ENCODE measurements at regions not wholly inside any gene's neighbourhood (a gene's known extent, or its start where the extent isn't known, plus 50 kb on each side); places are given as distances from the start of the nearest gene placed in this dataset.
"Not testable (repeated sequence)": the region's sequence is repeated elsewhere in the genome, so short reads cannot be mapped to it uniquely, and the experiment has no call there.

DNA sequence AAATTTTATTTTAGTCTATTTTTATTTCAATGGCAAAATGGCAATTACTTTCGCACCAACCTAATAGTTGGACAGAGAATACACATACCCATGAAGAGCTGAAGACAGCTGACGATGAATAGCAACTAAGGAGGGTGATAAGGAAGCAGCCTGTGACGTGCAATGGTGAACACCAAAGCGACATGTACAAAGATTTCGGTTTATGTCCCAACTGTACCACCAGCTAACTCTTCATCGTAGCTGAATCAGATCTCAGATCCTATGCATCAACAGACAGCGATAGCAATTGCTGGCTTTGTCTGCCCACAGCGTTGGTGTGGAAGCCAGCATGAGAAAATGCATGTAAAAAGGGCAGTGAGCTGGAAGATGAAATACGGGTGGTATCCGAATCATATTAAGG, 130.6 kb upstream of the ANKH start:
- H3K27ac ChIP-seq: no peak overlapping the region
- H3K36me3 ChIP-seq: no peaks in the 10 kb centered on the region
- no peaks in the 10 kb centered on the region for H3K9me3 ChIP-seq
- WGBS, 2 donors: 91 to 94% methylated on average over 10 of the region's 10 CpGs
- ATAC-seq (ENCODE audit: low FRiP score in 2 of 2) (no peak), DNase-seq (no peak)
- H3K4me1 ChIP-seq: peaks cover 0 to 6% (median 0%) of the 10 kb centered on the region in 4 donors
- TF ChIP-seq POLR2A (IDR thresholded peaks at IDR 0.05): no peak
- TF ChIP-seq, protein P1, sequence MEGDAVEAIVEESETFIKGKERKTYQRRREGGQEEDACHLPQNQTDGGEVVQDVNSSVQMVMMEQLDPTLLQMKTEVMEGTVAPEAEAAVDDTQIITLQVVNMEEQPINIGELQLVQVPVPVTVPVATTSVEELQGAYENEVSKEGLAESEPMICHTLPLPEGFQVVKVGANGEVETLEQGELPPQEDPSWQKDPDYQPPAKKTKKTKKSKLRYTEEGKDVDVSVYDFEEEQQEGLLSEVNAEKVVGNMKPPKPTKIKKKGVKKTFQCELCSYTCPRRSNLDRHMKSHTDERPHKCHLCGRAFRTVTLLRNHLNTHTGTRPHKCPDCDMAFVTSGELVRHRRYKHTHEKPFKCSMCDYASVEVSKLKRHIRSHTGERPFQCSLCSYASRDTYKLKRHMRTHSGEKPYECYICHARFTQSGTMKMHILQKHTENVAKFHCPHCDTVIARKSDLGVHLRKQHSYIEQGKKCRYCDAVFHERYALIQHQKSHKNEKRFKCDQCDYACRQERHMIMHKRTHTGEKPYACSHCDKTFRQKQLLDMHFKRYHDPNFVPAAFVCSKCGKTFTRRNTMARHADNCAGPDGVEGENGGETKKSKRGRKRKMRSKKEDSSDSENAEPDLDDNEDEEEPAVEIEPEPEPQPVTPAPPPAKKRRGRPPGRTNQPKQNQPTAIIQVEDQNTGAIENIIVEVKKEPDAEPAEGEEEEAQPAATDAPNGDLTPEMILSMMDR (IDR thresholded peaks at IDR 0.05): no peak
- no peak for TF ChIP-seq POLR2AphosphoS5 (IDR thresholded peaks at IDR 0.05)
- no peak overlapping the region for H3K4me3 ChIP-seq
- H3K27me3 ChIP-seq: no peaks in the 10 kb centered on the region

- H3K27ac ChIP-seq: no peak overlapping the region
- ATAC-seq (ENCODE audit: low FRiP score in 2 of 2): no peak
- 83 to 84% methylated on average over 2 of the region's 2 CpGs for WGBS, 2 donors
- TF ChIP-seq POLR2A (IDR thresholded peaks at IDR 0.05) (no peak), POLR2AphosphoS5 (IDR thresholded peaks at IDR 0.05) (no peak), EP300 (IDR thresholded peaks at IDR 0.05) (no peak)
- TF ChIP-seq, protein P1 (IDR thresholded peaks at IDR 0.05): no peak
- H3K9me3 ChIP-seq: no peaks in the 10 kb centered on the region
- H3K4me1 ChIP-seq: peaks cover 0 to 6% (median 0%) of the 10 kb centered on the region in 4 donors
- no peak overlapping the region for H3K4me3 ChIP-seq
- H3K36me3 ChIP-seq: no peaks in the 10 kb centered on the region
- no peak for DNase-seq
- H3K27me3 ChIP-seq: no peaks in the 10 kb centered on the region
Observed at GRCh38 chr5:15001517-15001916, 129.9 kb upstream of the ANKH start.

- Histone ChIP-seq H3K9me3 (no peaks in the 10 kb centered on the region), H3K4me3 (no peak overlapping the region), H3K27me3 (no peaks in the 10 kb centered on the region), H3K27ac (no peak overlapping the region), H3K4me1 (no peaks in the 10 kb centered on the region), H3K36me3 (no peaks in the 10 kb centered on the region)
- no peak for TF ChIP-seq POLR2AphosphoS5 (IDR thresholded peaks at IDR 0.05)
- TF ChIP-seq, protein P1 (IDR thresholded peaks at IDR 0.05): no peak
- TF ChIP-seq EP300 (IDR thresholded peaks at IDR 0.05): no peak
- ATAC-seq (ENCODE audit: low FRiP score in 2 of 2): peak in 1 of 2 donors; percentile 72
- WGBS, 2 donors: 67 to 77% methylated on average over 3 of the region's 3 CpGs
- DNase-seq: no peak
Observed at GRCh38 chr5:14998491-14998890, 126.9 kb upstream of the ANKH start.

GRCh38 chr5:14996997-14997396, 125.4 kb upstream of the ANKH start:
- TF ChIP-seq POLR2AphosphoS5 (IDR thresholded peaks at IDR 0.05) (no peak), EP300 (IDR thresholded peaks at IDR 0.05) (no peak), POLR2A (IDR thresholded peaks at IDR 0.05) (no peak)
- TF ChIP-seq, protein P1 (IDR thresholded peaks at IDR 0.05): no peak
- Histone ChIP-seq H3K4me3 (no peak overlapping the region), H3K36me3 (no peaks in the 10 kb centered on the region), H3K4me1 (no peaks in the 10 kb centered on the region), H3K27me3 (no peaks in the 10 kb centered on the region), H3K9me3 (no peaks in the 10 kb centered on the region), H3K27ac (no peak overlapping the region)
- ATAC-seq (ENCODE audit: low FRiP score in 2 of 2) (peak in 1 of 2 donors; percentile 54), DNase-seq (no peak)
- 60 to 75% methylated on average over 3 of the region's 3 CpGs for WGBS, 2 donors

DNA sequence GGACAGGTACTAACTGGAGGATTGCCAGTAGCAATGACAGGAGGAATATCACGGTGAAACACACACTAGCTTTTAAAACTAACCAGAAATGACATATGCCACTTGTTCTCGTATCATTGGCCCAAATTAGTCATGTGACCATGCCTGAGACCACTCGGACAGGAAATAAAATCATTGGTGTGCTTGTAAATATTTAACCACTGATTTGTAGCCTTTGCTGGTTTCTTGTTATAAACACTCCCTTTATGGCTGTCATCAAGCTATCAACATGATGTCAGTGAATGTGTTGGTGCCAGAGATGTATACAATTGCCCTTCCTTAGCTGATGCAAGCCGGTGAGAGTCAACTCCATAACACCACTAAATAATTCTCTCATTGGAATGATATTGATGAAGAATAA, 123.7 kb upstream of the ANKH start:
- no peak for TF ChIP-seq POLR2AphosphoS5 (IDR thresholded peaks at IDR 0.05)
- TF ChIP-seq POLR2A (IDR thresholded peaks at IDR 0.05): no peak
- TF ChIP-seq EP300 (IDR thresholded peaks at IDR 0.05): no peak
- TF ChIP-seq, protein P1 (IDR thresholded peaks at IDR 0.05): no peak
- H3K36me3 ChIP-seq: no peaks in the 10 kb centered on the region
- H3K27ac ChIP-seq: no peak overlapping the region
- H3K9me3 ChIP-seq: no peaks in the 10 kb centered on the region
- WGBS, 2 donors: 68 to 69% methylated on average over 4 of the region's 4 CpGs
- ATAC-seq (ENCODE audit: low FRiP score in 2 of 2): no peak
- DNase-seq: no peak
- no peaks in the 10 kb centered on the region for H3K4me1 ChIP-seq
- no peak overlapping the region for H3K4me3 ChIP-seq
- H3K27me3 ChIP-seq: no peaks in the 10 kb centered on the region

- DNase-seq: peak in 1 of 2 donors; percentile 86
- not testable (repeated sequence) for H3K9me3 ChIP-seq; H3K27me3 ChIP-seq; H3K27ac ChIP-seq; H3K36me3 ChIP-seq; ATAC-seq (ENCODE audit: low FRiP score in 2 of 2); H3K4me1 ChIP-seq
- H3K4me3 ChIP-seq: peak overlapping the region in 3 of 4 donors; percentile 21 to 41 (median 33)
- WGBS, 2 donors: 78 to 94% methylated on average over 17 to 21 of the region's 40 CpGs
Observed at GRCh38 chr5:14993459-14994133, 122.0 kb upstream of the ANKH start.

All from upper lobe of left lung (tissue), 6 donors.